ENCODE measurements at regions not wholly inside any gene's neighbourhood (a gene's known extent, or its start where the extent isn't known, plus 50 kb on each side); places are given as distances from the start of the nearest gene placed in this dataset.

- no peak for DNase-seq
Measured at GRCh38 chr9:27752069-27752468, 178.8 kb upstream of the C9orf72 start.

DNA sequence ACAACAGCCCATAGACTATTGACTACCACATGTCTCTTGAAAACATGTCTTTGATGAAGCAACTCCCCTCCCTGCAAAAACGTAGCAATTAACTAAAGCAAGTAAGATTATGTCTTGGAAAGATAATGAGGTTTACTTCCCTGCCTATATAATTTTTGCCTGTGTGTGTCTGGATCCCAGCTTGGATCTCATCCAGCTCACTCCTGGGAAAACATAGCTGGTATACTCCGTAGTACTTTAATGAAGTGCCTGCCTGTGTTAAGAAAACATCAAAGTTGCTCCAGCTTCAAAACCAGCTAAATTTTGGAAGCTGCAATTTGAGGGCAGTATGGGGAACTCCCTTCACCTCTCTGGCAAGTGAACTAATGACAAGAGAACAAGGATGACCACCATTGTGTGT, 182.6 kb upstream of the C9orf72 start:
- DNase-seq = no peak

DNA sequence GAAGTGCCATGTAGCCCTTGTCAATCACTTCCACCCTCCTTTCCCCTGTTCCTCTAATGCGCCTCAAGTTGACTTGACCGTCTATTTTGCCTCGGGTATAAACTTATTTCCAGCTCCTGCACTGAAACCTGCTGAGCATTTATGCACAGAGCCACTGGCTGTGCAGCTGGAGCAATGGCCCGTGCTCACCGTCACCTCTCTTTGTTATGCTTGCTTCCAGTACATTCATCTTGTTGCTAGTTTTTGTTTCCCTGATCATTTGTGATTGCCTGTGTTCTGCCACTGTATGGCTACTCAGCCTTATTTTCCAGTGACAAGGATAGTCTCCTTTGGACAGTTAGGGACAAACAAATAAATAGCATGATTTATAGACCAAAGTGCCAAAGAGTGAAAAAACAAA, 183.1 kb upstream of the C9orf72 start:
- DNase-seq = no peak

DNA sequence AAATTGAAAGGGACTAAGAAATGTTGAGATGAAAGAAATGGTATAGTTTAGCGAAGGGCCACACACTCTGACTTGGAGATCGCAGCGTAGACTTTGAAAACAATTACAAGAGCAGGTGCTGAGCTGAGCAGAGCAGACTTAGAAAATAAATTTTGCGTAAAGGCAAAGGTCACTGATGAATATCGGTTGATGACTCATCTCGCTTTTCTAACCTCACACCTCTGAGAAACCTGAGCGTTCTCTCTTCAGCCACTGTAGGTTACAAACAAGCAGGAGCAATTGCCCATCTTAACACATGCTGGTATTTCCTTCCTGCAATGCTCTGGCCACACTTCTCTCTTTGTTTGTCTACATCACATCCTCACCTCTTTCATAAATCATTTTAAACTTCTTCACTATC, 190.6 kb upstream of the C9orf72 start:
- DNase-seq = no peak

DNA sequence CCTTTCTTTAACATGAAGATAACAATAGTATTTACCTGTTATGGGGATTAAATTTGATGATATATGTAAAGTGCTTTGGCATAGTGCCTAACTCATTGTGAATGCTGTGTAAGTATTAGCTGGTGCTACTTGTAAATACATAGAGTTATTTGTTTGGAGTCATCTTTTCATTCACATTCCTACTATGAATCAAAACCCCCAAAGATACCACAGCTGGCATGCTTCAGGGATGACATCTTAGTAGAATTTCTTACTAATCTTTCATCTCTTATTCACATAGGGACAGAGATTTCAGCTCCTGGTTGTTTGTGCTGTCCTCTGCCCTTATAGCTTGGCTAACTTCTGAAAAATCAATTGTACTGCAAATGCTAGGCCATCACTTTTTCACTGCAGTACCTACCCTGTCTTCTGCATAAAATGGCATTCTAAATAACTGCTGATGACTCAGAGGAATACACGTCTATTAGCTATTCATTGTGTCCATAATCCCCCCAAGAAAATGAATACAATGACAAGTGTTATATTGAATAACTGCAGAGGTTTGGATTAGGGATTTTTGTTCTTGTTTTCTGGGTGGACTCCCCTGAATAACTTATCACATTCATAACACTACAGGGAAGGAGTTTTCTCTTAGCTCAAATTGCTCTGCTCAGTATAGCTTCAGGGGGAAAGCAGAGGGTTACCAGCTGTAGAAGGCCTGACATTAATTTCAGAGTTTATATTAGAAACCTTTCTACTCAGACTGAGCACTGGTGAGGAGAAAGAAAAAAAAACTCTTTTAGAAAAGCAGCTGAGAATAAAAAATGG, 192.2 kb upstream of the C9orf72 start:
- DNase-seq = no peak

DNA sequence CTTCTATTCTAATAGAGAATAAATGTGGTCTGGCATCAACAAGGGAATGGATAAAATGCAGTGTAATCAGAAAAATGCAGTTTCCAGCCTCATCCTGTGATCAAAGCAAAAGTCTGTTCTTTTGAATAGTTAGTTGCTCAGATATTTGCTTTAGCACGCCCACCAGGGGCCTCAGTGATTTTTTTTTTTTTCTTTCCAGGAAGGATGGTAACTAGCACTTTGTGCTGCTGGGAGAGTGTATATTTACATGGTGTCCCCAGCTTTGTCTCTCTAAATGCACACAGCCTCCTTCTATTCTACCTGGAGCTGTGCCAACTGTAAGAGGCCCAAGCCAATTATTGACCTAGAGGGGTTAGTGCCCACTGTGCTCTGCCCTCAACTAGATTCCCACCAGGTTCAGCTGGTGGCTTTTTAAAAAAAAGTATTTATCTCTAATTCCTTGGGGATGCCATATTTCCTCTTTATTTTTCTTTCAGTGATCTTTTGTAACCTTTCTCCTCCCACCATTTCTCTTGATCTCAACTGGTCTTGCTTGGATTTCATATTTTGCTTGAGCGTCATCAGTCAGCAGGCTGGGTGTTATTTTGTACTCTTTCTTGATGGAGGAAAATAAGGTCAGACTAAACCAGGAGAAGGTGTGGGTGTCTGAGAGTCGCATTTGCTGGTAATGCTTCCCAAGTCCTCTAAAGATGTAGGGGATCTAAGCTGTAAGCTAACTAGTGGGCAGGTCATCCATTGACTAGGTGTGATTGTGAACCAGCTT, 193.0 kb upstream of the C9orf72 start:
- DNase-seq = no peak

DNA sequence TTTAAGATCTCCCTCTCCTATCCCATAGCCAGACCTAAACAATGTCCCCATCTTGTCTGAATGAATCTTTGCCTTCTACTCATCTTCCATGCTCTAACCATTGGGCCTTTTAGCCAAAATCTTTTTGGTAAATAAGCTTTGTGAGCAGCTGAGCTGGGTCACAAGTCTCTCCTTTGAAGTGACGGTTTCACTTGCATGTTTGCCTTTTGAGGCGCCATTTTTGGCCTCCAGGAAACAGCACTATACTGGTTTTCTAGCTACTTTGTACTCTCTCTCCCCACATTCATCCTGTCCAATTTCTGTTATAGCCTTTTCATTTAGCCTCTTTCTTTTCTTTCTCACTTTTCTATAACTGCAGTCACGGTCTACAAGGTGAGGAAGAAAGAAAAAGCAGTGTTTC, 195.5 kb upstream of the C9orf72 start:
- DNase-seq = no peak

DNA sequence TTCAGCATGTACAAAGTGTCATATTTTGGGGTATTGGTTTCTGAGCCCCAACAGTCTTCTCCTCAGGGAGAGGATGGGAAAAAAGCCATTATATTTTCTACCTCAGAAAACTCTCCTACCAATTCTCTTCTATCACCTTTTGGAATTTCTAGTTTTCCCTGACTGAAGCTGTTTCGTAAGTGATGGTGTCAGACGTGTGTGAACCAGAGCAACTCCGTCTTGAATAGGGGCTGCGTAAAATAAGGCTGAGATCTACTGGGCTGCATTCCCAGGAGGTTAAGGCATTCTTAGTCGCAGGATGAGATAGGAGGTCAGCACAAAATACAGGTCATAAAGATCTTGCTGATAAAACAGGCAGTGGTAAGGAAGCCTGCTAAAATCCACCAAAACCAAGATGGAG, 197.3 kb upstream of the C9orf72 start:
- no peak for DNase-seq

GRCh38 chr9:27771803-27772545, 198.7 kb upstream of the C9orf72 start:
- DNase-seq = peak; percentile 45

GRCh38 chr9:27784847-27785713, 211.8 kb upstream of the C9orf72 start:
- DNase-seq = no peak

- DNase-seq = no peak
Measured at GRCh38 chr9:27785714-27786100, 212.4 kb upstream of the C9orf72 start.

DNA sequence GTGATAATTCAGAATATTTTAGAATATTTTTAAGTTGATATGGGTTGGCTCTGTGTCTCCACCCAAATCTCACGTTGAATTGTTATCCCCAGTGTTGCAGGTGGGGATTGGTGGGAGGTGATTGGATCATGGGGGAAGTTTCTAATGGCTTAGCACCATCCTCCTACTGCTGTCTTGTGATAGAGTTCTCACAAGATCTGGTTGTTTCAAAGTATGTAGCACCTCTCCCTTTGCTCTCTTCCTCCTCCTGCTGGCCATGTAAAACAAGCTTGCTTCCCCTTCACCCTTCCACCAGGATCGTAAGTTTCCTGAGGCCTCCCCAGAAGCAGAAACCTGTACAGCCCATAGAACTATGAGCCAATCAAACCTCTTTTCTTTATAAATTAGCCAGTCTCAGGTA, 214.6 kb upstream of the C9orf72 start:
- no peak for DNase-seq

GRCh38 chr9:27791311-27791710, 218.0 kb upstream of the C9orf72 start:
- DNase-seq = no peak

DNA sequence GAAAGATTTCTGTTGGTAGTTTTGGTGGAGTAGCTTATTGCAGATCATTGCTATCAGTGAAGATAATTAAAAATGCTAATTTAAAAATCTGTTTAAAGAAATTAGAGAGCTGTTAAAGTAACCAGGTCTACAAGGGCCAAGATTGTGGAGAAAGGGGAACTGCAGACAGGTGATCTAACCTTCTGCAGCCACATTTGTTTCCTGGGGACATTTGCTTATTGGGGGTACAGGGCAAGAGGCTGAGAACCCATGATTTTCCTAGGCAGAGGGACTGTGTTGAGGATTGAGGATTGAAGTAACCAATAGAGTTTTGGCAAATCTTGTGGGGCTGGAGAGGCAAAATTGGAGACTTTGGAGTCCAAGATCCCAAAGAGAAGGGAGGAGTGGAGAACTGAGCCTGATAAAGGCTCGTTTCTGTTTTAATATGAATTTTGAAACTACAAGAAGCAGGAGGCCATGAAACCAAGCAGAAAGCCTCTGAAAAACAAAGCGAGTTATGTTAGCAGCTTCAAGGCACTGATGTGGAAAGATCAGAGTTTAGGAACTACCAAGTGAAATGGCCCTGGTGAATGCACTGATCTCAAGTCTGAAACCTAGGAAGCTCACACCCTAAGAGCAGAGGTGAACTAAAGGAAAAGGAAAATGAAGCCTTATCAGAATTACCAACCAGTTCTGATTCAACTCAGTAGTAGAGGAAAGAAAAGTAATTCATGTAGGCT, 219.8 kb upstream of the C9orf72 start:
- no peak for DNase-seq

- DNase-seq = no peak
Measured at GRCh38 chr9:27799326-27799725, 226.0 kb upstream of the C9orf72 start.

- no peak for DNase-seq
Measured at GRCh38 chr9:27800159-27800558, 226.9 kb upstream of the C9orf72 start.

GRCh38 chr9:27800692-27801370, 227.6 kb upstream of the C9orf72 start:
- no peak for DNase-seq

GRCh38 chr9:27801545-27801944, 228.3 kb upstream of the C9orf72 start:
- DNase-seq = peak; percentile 4

DNA sequence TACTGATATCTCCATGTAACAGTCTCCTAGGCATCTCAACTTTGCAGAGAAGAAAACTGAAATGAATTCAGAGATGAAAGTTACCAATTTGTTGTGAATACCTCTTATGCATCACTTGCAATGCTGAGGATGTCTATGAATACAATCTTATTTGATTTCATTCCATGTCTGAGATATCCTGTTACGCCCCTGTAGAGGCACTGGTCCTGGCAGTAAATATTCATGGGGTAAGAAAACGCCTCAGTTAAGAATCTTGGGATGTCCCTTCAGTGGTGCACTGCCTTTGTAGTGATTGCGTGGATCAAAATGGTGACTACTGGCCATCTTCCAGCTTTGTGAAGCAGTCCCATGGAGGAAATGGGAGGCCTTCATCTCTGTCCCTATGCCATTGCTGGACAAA, 229.1 kb upstream of the C9orf72 start:
- no peak for DNase-seq

GRCh38 chr9:27808864-27809263, 235.6 kb upstream of the C9orf72 start:
- no peak for DNase-seq

GRCh38 chr9:27817747-27818146, 244.5 kb upstream of the C9orf72 start:
- DNase-seq = no peak
